HG03135 (cell line): ENCODE measurements at regions not wholly inside any gene's neighbourhood (a gene's known extent, or its start where the extent isn't known, plus 50 kb on each side); places are given as distances from the start of the nearest gene placed in this dataset.

Experiments
- ATAC-seq: cut with Tn5 transposase; IDR thresholded peaks from one replicate; pipeline ENCODE4 v1.9.1; 2021; ENCODE audit warnings: mild to moderate bottlenecking, moderate library complexity; ENCODE audit not compliant: unreplicated experiment

DNA sequence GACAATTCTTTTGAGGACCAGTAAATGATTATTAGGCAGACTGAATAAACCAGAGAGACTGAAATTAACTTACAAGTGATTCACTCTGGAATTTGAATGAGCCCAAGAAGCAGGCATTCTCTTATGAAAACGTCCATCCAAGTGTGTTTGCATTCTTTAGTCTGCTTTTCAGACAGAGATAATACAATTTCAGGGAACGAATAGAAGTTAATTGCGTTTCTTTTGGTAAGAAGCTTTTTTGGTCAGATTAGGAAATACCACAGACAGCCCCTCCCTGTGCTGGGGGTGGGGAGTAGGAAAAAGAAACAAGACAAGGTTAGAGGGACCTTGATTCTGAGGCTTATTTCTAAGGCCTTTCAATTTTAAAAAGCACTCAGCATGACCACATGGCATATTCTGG, 874.4 kb downstream of the SUCLG1 start:
- ATAC-seq, result no peak

DNA sequence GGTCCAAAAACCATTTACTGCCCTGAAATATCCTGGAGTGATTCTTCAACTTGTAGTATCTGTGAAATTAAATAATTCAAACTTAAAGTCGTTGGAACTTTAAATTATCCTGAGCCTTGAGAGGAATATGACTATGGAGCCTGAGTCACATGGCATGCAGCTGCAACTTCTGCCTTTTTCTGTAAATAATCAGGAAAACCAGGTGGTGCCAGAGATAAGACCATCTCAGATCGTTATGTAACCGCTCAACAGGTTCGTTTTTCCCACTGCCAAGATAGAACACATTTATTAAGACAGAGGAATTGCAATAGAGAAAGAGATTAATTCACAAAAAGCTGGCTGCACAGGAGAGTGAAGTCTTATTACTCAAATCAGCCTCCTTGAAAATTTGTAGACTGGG, 876.5 kb downstream of the SUCLG1 start:
- no peak for ATAC-seq

DNA sequence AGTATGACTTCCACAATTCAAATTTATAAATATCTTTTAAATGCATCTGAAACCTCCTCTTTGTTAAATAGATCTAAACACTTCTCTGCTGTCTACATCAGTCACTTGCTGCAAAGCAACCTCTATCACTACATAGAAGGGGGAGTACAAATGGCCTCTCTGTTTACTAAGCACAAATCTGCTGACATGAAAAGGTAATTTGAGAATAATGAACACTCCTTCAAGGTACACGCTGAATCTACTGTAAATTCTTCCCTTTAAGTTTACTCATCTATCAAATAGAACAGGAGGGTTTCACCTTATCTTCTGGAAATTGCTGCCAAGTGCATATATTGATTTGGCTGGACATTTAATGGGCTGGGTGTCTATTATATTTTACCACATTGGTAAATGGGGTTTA, 879.6 kb downstream of the SUCLG1 start:
- no peak for ATAC-seq

DNA sequence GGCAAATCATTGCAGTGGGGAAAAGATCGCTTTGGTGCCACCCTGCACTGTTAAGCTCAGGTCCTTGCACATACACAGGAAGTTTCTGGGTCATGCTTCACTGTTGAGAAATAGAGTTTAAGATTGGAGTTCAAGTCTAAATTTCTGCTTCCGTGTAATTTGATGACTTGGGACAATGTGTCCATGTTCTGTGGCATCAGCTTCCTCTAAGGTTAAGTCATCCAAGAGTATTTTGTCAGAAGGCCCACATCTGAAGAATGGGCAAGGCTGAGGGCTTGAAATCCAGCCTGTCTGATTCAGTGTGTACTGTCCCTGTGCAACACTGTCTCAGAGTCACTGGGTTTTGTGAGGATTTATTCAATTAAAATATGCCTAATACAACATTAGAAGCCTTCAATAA, 880.7 kb downstream of the SUCLG1 start:
- ATAC-seq, result no peak

DNA sequence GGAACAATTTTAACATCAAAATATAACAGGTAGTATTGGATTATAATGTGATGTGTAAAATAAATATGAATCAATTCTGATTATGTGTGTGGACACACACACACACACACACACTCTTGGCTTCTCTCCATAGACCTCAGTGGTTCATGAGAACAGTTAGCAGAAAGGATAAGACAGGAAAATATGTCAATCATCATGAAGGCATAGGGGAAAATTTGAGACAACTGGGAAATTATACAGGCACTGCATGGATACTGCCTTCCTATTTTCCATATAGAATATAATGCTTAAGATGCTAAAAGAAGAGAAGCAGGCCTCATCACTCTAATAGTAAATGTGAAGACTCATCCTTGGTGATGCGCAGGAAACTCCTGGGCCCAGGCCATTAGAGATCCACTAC, 884.5 kb downstream of the SUCLG1 start:
- ATAC-seq, result no peak

DNA sequence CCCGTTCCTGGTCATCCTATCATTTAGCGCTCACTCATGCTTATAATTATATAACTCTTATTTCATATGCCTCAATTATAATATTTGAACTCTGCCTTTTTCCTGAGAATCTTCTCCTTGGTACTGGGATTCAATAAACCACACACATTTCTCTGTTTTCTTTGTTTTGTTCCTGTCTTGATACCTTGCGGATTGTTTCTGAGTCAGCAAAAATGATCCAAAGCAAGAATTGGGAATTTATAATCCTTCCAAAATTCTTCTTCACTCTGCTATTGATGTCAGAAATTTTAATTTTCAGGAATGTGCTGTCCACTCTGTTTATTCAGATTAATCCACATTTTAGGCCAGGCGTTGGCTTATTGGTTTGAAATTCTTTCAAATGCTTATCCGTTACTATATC, 886.0 kb downstream of the SUCLG1 start:
- no peak for ATAC-seq

DNA sequence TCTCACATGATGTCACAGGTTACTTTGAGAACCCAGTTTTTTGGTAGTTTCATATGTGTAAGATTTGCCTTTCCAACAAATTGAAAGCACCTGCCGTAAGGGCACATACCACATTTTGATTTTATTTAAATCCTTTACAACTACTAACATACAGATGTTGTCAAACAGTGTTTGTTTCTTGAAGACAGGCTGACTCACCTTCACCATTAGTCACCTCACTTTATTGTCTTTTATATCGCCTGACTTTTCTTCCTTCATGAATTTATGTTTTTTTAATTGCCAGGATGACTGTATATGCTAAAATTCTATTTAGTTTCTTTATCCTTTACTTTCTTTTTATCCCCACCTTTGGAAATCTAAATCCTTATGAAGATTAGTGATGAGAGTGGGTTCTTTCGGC, 886.7 kb downstream of the SUCLG1 start:
- ATAC-seq, result no peak

DNA sequence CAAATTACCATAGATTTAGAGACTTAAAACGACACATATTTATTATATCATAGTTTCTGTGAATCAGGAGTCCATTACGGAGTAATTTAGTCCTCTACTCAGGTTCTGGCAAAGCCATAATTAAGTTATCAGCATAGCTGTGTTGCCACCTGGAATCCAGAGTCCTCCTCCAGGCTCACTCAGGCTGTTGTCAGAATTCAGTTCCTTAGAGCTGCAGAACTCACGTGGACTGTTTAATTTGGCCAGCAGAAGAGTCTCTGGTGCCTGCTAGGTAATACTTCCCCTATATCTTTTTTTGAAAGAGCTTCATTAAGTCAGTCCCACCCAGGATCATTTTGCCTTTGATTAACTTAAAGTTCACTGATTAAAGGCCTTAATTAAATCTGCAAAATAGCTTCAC, 891.5 kb downstream of the SUCLG1 start:
- ATAC-seq, result no peak

DNA sequence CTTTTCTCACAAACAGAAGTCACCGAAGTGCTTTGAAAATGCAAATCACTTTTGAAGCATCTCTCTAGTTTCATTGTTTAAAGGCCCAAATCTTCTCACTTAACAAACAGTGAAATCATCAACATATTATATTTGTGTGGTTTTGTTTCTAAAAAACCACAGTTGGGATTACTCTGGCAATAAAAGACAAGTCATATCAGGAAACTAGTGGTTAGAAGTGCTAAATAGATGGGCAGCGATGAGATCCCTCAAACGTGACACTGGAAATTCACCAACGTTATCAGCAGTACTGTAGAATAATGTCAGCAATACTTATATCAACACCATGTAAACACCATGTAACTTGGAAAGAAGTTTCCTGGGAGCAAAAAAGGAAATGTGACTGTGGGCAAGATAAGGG, 893.5 kb downstream of the SUCLG1 start:
- no peak for ATAC-seq

DNA sequence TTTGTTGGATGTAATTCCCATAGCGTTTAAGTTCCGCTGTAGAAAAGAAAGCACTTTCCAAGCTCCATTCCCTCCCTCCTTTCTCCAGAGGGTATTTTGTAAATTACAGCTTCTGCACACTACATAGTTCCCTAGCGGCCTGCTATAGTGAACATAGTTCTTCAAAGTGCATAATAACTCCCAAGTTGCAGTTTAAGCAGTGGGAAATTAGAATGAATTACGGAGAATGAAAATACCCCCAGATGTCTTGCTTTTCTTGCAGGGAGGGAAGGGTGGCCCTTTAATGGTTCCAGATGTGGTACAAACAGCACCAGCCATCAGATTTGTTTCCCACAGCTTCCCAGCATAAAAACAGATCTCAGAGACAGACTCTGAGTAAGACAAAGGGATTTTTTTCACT, 893.9 kb downstream of the SUCLG1 start:
- ATAC-seq, result no peak

DNA sequence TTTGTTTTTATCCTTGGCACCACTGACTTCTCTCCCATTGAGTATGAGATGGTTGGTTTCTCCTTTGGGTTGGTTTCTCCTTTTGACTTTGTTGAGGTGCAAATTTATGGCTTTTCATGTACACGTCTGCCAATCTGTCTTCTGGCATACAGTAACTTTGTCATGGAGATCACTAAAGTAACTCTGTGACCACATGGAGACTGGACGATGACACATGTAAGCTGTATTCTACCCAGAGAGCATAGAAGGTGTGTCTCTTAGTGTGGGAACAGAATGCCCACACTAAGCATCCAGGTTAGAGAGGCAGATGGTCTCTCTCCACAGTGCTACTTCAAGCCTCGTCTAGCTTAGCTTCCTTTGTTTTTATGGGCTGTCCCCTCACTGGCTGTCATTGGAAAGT, 897.5 kb downstream of the SUCLG1 start:
- no peak for ATAC-seq

DNA sequence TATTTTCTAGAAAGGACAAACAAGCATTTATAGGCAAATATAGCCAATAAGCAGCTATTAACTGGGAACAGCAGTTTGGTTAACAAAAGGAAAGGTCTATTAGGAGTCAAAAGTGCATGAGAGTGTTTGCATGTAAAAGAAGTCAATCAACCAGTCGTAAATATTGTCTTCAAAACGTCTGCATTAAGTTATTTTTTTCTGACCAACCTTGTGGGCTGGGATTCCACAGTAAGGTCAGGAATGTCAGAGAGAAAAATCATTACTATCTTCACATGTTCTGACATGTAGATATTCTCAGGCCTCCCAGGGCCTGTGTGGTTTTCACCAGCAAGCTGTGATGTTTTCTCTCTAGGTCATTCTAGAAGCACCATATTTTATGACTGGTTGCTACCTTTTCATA, 922.5 kb downstream of the SUCLG1 start:
- no peak for ATAC-seq

DNA sequence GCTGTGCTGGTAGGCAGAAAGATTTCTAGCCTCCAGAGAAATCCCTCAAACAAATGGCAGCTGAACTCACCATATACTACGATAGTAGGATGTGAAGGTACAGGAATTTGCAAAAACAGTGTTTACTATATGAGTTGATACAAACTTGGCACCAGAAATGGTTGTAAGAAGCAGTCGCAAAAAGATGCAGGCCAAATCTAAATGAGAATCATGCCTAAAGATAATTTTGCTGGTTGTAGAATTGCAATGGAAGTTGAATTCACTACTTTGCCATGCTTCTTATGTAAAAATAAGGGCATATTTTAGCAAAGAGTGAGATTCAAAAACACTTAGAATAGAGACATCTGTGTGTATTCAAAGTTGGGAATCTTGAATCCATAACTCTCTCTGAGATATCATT, 924.7 kb downstream of the SUCLG1 start:
- no peak for ATAC-seq

DNA sequence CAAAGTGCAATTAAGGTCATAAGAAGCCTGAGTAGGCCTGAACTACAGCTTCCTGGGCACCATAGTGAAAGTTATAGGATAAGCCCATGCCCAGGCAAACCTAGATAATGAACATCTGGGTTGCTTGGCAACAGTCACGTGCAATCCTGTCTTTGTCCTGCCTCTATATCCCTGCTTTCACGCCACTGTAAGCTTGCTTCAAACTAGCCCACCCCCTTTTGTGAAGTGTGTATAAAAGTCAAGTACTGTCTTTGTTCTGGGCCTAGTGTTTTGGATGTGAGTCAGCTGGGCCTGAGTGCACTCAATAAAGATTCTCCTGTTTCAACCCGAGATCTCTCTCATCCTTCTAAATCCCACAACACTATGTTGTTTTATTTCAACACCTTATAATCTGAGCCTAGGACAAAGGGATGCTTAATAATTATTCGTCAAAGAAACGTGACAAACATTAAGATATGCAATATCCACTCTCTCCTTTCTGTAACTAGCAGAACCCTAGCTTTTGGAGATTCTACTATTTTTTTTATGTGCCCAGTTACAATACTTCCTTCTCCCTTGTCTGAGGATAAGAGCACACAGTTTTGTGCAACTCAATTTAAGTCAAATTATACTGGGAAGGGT, 927.8 kb downstream of the SUCLG1 start:
- ATAC-seq, result no peak

DNA sequence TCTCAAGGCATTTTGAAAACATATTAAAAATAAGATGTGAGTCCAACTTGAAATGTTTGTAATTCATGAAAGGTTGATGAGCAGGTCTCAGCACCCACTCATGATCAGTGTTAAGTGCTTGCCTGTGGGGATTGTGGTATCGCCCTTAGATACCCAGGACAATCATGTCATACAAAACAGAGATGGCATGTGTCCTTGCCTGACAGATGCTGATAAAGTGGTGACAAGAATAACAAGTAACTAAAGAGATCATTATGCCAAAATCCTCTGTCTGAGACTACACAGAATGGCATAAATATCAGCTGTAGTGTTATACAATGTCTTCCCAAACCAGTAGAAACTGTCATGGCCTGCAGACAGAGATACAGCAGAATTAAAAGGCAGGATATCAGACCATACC, 930.3 kb downstream of the SUCLG1 start:
- ATAC-seq, result no peak

DNA sequence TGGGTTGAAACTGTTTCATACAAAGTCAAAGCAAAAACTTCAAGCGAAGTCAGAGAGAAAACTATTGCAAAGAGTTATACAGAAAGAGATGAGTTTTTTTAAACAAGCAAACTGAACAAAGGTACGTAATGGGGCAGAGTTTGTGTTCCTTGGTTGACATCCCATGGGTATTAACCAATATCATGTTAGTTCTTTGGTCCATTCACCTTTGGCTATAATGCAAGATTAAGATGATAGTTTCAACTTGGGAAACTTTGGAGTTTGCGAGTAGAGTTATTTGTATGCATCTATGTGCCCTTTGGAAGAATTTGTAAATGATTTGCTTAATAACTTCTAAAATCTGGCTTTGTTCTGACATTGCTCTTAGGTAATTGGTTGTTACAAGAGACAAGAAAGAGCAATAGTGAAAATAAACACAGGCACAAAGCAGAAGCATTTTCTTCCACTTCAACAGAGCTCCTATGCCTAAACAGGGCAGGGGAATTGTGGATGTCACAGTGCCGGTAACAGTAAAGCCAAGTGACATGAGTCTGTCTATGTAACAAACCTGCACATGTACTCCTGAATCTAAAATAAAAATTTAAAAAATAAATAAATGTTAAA, 936.1 kb downstream of the SUCLG1 start:
- no peak for ATAC-seq

DNA sequence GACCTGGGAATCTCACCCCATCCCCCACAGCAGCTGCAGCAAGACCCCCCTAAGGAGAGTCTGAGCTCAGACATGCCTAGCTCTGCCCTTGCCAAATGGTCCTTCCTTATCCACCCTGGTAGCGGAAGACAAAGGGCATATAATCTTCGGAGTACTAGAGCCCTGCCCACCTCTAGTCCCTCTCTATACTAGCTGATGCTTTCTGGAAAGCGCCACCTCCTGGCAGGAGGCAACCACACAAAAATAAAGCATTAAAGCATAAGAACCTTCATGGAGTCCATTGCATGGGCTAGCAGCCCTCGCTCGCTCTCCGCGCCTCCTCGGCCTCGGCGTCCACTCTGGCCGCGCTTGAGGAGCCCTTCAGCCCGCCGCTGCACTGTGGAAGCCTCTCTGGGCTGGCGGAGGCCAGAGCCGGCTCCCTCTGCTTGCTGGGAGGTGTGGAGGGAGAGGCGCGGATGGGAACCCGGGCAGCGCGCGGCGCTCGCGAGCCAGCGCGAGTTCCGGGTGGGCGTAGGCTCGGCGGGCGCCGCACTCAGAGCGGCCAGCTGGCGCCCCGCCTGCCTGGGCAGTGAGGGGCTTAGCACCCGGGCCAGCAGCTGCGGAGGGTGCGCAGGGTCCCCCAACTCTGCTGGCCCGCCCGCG, 941.2 kb downstream of the SUCLG1 start:
- ATAC-seq, result no peak

DNA sequence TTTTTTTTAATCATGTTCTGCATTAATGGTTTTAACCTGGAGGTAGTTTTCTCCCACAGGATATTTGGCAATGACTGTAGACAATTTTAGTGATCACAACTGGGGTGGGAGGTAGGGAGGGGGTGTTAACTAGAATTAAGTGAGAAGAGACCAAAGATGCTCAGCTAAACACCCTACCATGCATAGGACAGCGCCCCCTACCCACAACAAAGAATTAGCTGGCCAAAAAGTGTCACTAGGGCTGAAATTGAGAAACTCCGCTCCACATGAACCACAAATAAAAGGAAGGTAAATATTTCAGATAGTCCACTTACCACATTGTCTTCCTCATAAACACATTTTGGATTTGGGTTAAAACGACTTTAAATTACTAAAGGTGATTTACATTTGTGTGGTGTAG, 942.6 kb downstream of the SUCLG1 start:
- no peak for ATAC-seq

DNA sequence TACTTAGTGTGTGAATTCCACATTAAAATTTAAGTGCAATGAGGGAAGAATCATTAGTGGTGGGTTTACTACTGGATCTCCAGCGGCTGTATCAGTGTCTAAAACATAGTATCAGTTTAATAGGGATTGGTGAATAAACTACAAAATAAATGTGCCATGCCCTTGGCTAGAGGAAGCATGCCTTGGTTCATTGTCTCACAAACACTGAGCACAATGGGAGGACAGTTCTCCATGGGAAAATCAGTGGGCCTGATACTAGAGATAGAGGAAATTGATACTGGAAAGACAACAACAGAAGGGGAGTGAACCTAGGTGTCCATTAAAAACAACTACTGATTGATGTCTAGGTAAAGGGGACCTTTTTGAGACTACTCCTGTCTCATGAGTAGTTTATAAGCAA, 971.6 kb downstream of the SUCLG1 start:
- ATAC-seq, result no peak

DNA sequence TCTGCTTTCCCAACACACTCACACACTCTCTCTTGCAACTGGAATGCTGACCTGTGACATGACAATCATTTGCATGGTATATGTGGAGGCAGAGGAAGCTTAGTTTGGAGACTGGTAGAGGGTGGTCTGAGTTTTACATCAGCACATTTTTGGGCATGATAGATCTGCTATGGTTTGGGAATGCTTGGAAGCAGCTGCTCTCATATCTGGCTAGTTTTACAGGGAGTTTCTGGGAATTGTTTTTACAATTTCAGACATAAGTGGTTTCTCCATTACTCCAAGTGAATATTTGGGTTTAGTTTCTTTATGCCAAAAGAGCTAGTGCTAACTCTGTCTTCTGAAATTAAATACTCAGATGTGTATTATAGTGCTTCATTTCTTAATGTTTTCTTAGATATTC, 977.6 kb downstream of the SUCLG1 start:
- no peak for ATAC-seq

DNA sequence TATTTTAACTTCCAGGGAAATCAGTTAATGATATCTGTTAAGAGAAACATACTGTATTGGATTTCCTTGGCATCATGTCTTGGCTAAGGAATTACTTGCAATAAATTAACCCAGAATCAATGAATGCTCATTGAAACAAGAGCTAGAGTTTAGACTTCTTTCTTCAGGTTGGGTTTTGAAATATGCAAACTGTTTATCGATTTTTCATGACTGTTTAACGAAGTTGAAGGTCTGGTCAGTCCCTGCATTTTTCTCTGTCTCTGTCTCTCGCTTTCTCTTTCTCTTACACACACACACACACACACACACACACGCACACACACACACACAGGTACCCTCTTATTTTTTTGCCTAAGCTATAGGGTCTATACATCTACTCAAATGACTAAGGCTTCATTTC, 981.0 kb downstream of the SUCLG1 start:
- no peak for ATAC-seq

DNA sequence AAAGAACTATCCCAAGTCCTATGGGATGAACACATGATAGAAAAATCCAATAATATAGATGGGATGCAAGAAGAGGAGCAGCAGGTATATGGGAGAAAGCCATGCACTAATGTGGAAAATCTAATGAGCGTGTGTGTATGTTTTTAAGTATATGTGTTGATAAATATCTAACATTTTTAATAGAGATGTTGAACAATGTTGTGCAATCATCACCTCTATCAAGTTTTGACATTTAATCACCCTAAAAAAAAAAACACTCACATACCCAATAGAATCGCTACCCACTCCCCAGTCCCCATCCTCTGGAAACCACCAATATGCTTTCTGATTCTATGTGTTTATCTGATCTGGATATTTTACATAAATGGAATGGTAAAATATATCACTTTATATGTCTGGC, 983.7 kb downstream of the SUCLG1 start:
- no peak for ATAC-seq

DNA sequence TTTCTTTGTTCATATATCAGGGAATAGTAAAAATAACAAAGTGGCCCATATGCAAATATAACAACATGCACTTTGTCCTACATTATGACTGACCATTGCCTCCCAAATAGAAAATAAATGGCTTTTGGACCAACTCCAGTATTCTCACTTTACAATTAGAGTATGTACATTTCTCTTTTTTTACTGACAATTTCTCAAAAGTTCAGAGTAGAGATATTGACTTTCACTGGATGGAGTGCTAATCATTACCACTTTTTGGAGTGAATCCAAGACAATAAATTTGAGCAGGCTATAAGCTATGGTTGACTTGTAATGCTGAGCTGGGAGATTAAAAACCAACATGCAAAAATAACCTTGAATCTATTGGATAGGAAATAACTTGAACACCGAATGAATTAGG, 987.4 kb downstream of the SUCLG1 start:
- no peak for ATAC-seq
